ENCODE measurements at regions not wholly inside any gene's neighbourhood (a gene's known extent, or its start where the extent isn't known, plus 50 kb on each side); places are given as distances from the start of the nearest gene placed in this dataset.

GRCh38 chr2:16615687-16616615 lies 49.7 kb downstream of the CYRIA start:
- no peak for DNase-seq

GRCh38 chr2:16615246-16615645 lies 50.4 kb downstream of the CYRIA start:
- no peak for DNase-seq

GRCh38 chr2:16614314-16614860 lies 51.2 kb downstream of the CYRIA start:
- no peak for DNase-seq

- DNase-seq: peak; percentile 11
Observed at GRCh38 chr2:16613539-16614011, 52.1 kb downstream of the CYRIA start.

GRCh38 chr2:16612490-16612889 lies 53.1 kb downstream of the CYRIA start:
- DNase-seq: no peak

GRCh38 chr2:16609786-16610185 lies 55.8 kb downstream of the CYRIA start:
- no peak for DNase-seq

GRCh38 chr2:16608661-16609643 lies 56.7 kb downstream of the CYRIA start:
- DNase-seq: peak; percentile 82

- DNase-seq: no peak
Observed at GRCh38 chr2:16607301-16607700, 58.3 kb downstream of the CYRIA start.

- no peak for DNase-seq
Observed at GRCh38 chr2:16604236-16604635, 61.4 kb downstream of the CYRIA start.

GRCh38 chr2:16591370-16591933 lies 74.2 kb downstream of the CYRIA start:
- no peak for DNase-seq

GRCh38 chr2:16589465-16589864 lies 76.2 kb downstream of the CYRIA start:
- no peak for DNase-seq

- DNase-seq: no peak
Observed at GRCh38 chr2:16588565-16588964, 77.1 kb downstream of the CYRIA start.

GRCh38 chr2:16587601-16588000 lies 78.0 kb downstream of the CYRIA start:
- DNase-seq: no peak

- DNase-seq: no peak
Observed at GRCh38 chr2:16584824-16585540, 80.7 kb downstream of the CYRIA start.

- no peak for DNase-seq
Observed at GRCh38 chr2:16584084-16584483, 81.5 kb downstream of the CYRIA start.

- no peak for DNase-seq
Observed at GRCh38 chr2:16581241-16581640, 84.4 kb downstream of the CYRIA start.

- no peak for DNase-seq
Observed at GRCh38 chr2:16578081-16578480, 87.6 kb downstream of the CYRIA start.

GRCh38 chr2:16570516-16570915 lies 95.1 kb downstream of the CYRIA start:
- no peak for DNase-seq

- DNase-seq: no peak
Observed at GRCh38 chr2:16568998-16569784, 96.4 kb downstream of the CYRIA start.

GRCh38 chr2:16566701-16567100 lies 98.9 kb downstream of the CYRIA start:
- DNase-seq: no peak

- DNase-seq: no peak
Observed at GRCh38 chr2:16565481-16565880, 100.2 kb downstream of the CYRIA start.

All from CD4-positive, alpha-beta T cell treated with Interleukin-10 for 1 hour (primary cell).